Renal cortical epithelial cell (primary cell): ENCODE measurements at regions not wholly inside any gene's neighbourhood (a gene's known extent, or its start where the extent isn't known, plus 50 kb on each side); places are given as distances from the start of the nearest gene placed in this dataset.
"Not testable (repeated sequence)": the region's sequence is repeated elsewhere in the genome, so short reads cannot be mapped to it uniquely, and the experiment has no call there.

Source experiments
- DNase-seq: peaks from one replicate; pipeline ENCODE4 v3.0.0-alpha.2; 2011; ENCODE audit warnings: low read depth

- DNase-seq = no peak
Measured at GRCh38 chr10:25076506-25077177, 60.2 kb downstream of the THNSL1 start.

- peak; percentile 32 for DNase-seq
Measured at GRCh38 chr10:25078658-25079431, 62.4 kb downstream of the THNSL1 start.

GRCh38 chr10:25080880-25081581 lies 64.6 kb downstream of the THNSL1 start:
- peak; percentile 82 for DNase-seq

- DNase-seq = no peak
Measured at GRCh38 chr10:25082276-25083204, 66.1 kb downstream of the THNSL1 start.

- DNase-seq = no peak
Measured at GRCh38 chr10:25083546-25084111, 67.2 kb downstream of the THNSL1 start.

- no peak for DNase-seq
Measured at GRCh38 chr10:25084447-25084846, 68.0 kb downstream of the THNSL1 start.

- no peak for DNase-seq
Measured at GRCh38 chr10:25094590-25094989, 78.2 kb downstream of the THNSL1 start.

- DNase-seq = no peak
Measured at GRCh38 chr10:25097669-25098411, 77.0 kb upstream of the GPR158 start.

GRCh38 chr10:25100141-25100540 lies 74.7 kb upstream of the GPR158 start:
- DNase-seq = no peak

GRCh38 chr10:25101461-25102146 lies 73.2 kb upstream of the GPR158 start:
- DNase-seq = no peak

- no peak for DNase-seq
Measured at GRCh38 chr10:25102147-25102822, 72.5 kb upstream of the GPR158 start.

GRCh38 chr10:25103703-25104102 lies 71.1 kb upstream of the GPR158 start:
- no peak for DNase-seq

- DNase-seq = no peak
Measured at GRCh38 chr10:25104441-25104840, 70.4 kb upstream of the GPR158 start.

- no peak for DNase-seq
Measured at GRCh38 chr10:25105262-25105661, 69.5 kb upstream of the GPR158 start.

- DNase-seq = no peak
Measured at GRCh38 chr10:25105743-25106260, 69.0 kb upstream of the GPR158 start.

GRCh38 chr10:25107756-25108155 lies 67.0 kb upstream of the GPR158 start:
- DNase-seq = no peak

GRCh38 chr10:25109896-25110295 lies 64.9 kb upstream of the GPR158 start:
- DNase-seq = not testable (repeated sequence)

GRCh38 chr10:25112016-25112415 lies 62.8 kb upstream of the GPR158 start:
- no peak for DNase-seq
